Psoas muscle (tissue), 7 donors: ENCODE measurements at regions not wholly inside any gene's neighbourhood (a gene's known extent, or its start where the extent isn't known, plus 50 kb on each side); places are given as distances from the start of the nearest gene placed in this dataset.

Source experiments
- ATAC-seq, 4 donors: fragments of 200-7000 bp; cut with Tn5 transposase; one replicate each; pipeline ENCODE4 v1.9.1; 2020; ENCODE audit warnings: moderate library complexity in 3 of 4, mild to moderate bottlenecking in 2 of 4
- DNase-seq, 2 donors: peaks; one replicate each; pipeline ENCODE4 v3.0.0-alpha.2; 2020
- H3K27ac ChIP-seq: fragments of 200-600 bp; one replicate; pipeline ENCODE4 v1.8.0; 2022
- H3K27me3 ChIP-seq, 3 donors: fragments of 200-600 bp in 1 of 3; one replicate each; pipeline versions ENCODE4 v1.6.1 to v1.8.0; 2013 to 2022; ENCODE audit warnings: low read length in 2 of 3, mild to moderate bottlenecking in 2 of 3, moderate library complexity in 1 of 3; ENCODE audit not compliant: insufficient read depth in 3 of 3
- H3K36me3 ChIP-seq, 2 donors: fragments of 200-600 bp in 1 of 2; one replicate each; pipeline versions ENCODE4 v1.6.1 to v1.8.0; 2013 to 2022; ENCODE audit warnings: low read depth in 1 of 2, mild to moderate bottlenecking in 1 of 2, moderate library complexity in 1 of 2; ENCODE audit not compliant: insufficient read depth in 1 of 2
- H3K4me1 ChIP-seq: fragments of 200-600 bp; one replicate; pipeline ENCODE4 v1.8.0; 2022
- H3K4me3 ChIP-seq: fragments of 200-600 bp; one replicate; pipeline ENCODE4 v1.8.0; 2022; ENCODE audit warnings: mild to moderate bottlenecking
- H3K9me3 ChIP-seq: fragments of 200-600 bp; one replicate; pipeline ENCODE4 v1.8.0; 2022
- WGBS, 3 donors: extraction: QIAGEN DNeasy Blood & Tissue Kit; methylation state at CpG; one replicate each; pipeline versions ENCODE4 v1.1.6 to v1.1.7; 2013; 5-methylcytosine and 5-hydroxymethylcytosine counted together
- intact Hi-C, 2 donors: fragments of 100-400 bp; cut with DNase I; formaldehyde crosslinking; loops; one replicate each; pipeline versions ENCODE4 v1.11.0 to v1.14.2; 2022
- TF ChIP-seq, protein P1 (sequence below): fragments of 200-600 bp; IDR thresholded peaks from one replicate; pipeline ENCODE4 v1.8.0; 2022; ENCODE audit warnings: antibody characterized with exemption
- donor health status: healthy with polysubstance abuse.
- donor health status: DM: no; HTN: no; CAD: no; lungs with moderate emphysema.
- donor health status: Bipolar disorder and iron deficiency.
- donor health status: healthy.
- donor health status: DM: yes; HTN: yes; CAD: no.
- donor health status: DM: no; HTN: no; CAD: no.
- donor health status: DM: yes; HTN: yes; CAD: no.

GRCh38 chr13:105343134-105343806 is 1192.2 kb downstream of the EFNB2 start:
- no peak overlapping the region for H3K27ac ChIP-seq
- H3K4me3 ChIP-seq = no peak overlapping the region
- H3K9me3 ChIP-seq = no peaks in the 10 kb centered on the region
- intact Hi-C loops = no loop called here
- H3K36me3 ChIP-seq = no peaks in the 10 kb centered on the region
- peaks cover 0 to 3% (median 1%) of the 10 kb centered on the region in 3 donors for H3K27me3 ChIP-seq
- TF ChIP-seq, protein P1, sequence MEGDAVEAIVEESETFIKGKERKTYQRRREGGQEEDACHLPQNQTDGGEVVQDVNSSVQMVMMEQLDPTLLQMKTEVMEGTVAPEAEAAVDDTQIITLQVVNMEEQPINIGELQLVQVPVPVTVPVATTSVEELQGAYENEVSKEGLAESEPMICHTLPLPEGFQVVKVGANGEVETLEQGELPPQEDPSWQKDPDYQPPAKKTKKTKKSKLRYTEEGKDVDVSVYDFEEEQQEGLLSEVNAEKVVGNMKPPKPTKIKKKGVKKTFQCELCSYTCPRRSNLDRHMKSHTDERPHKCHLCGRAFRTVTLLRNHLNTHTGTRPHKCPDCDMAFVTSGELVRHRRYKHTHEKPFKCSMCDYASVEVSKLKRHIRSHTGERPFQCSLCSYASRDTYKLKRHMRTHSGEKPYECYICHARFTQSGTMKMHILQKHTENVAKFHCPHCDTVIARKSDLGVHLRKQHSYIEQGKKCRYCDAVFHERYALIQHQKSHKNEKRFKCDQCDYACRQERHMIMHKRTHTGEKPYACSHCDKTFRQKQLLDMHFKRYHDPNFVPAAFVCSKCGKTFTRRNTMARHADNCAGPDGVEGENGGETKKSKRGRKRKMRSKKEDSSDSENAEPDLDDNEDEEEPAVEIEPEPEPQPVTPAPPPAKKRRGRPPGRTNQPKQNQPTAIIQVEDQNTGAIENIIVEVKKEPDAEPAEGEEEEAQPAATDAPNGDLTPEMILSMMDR = no peak
- no peaks in the 10 kb centered on the region for H3K4me1 ChIP-seq
- DNase-seq (no peak), ATAC-seq (no peak)
- WGBS, 3 donors = 64 to 73% (median 71%) methylated on average over 4 of the region's 4 CpGs

DNA sequence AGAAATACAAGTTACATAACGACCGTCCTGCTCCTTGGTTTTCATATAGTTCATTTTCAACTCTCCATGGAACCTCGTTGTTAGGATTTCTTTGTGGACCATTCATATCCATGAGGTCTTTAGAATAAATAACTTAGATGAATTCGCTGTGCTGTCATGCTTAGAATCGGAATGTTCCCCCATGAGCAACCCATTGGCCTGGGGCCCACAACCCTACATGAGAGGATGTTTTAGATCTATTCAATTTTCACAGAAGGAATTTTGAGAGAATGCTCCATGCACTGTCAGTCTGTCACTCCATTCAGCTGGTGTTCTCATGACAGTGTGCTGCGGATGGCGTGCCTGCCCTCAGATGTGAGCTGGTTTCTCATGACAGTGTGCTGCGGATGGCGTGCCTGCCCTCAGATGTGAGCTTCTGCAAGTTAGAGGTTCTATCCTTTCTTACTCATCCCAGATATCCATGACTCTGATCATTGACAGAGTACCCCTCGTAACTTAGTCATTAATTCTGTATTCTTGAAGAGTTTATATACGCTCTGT is 1193.1 kb downstream of the EFNB2 start:
- intact Hi-C loops = no loop called here
- H3K27me3 ChIP-seq = peaks cover 0 to 3% (median 1%) of the 10 kb centered on the region in 3 donors
- ATAC-seq (no peak), DNase-seq (no peak)
- H3K4me1 ChIP-seq = no peaks in the 10 kb centered on the region
- no peaks in the 10 kb centered on the region for H3K9me3 ChIP-seq
- H3K27ac ChIP-seq = no peak overlapping the region
- no peaks in the 10 kb centered on the region for H3K36me3 ChIP-seq
- WGBS, 3 donors = 85 to 90% (median 88%) methylated on average over 11 of the region's 11 CpGs
- H3K4me3 ChIP-seq = no peak overlapping the region
- TF ChIP-seq, protein P1 = no peak

DNA sequence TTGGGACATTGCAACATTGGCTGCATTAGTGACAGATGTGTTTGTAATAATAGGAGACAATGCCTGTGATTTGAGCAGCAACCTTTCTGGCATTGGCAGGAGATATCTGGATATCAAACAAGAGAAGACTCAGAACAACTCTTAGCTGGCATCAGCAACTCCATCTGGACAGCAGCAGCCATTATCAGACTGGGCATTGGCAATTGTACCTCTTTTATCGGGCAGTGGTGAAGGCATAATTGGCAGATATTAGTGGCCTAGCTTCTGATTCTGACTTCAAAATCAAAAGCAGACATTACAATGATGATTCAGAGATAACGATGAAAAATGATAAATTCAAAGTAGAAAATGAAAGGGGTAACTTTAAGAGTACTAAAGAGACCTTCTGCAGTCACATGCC is 1193.7 kb downstream of the EFNB2 start:
- Histone ChIP-seq H3K36me3 (no peaks in the 10 kb centered on the region), H3K9me3 (no peaks in the 10 kb centered on the region), H3K27ac (no peak overlapping the region), H3K4me3 (no peak overlapping the region), H3K4me1 (no peaks in the 10 kb centered on the region), H3K27me3 (peaks cover 0 to 3% (median 1%) of the 10 kb centered on the region in 3 donors)
- DNase-seq (no peak), ATAC-seq (no peak)
- intact Hi-C loops = no loop called here
- TF ChIP-seq, protein P1 = no peak
- WGBS, 3 donors = 80 to 86% (median 84%) methylated on average over 2 of the region's 2 CpGs

- Histone ChIP-seq H3K4me1 (no peaks in the 10 kb centered on the region), H3K9me3 (no peaks in the 10 kb centered on the region), H3K4me3 (no peak overlapping the region), H3K27me3 (peaks cover 0 to 3% (median 1%) of the 10 kb centered on the region in 3 donors), H3K36me3 (no peaks in the 10 kb centered on the region), H3K27ac (no peak overlapping the region)
- ATAC-seq (no peak), DNase-seq (no peak)
- intact Hi-C loops = no loop called here
- WGBS, 3 donors = 67 to 97% (median 86%) methylated on average over 3 of the region's 3 CpGs
- TF ChIP-seq, protein P1 = no peak
Measured at GRCh38 chr13:105341256-105341655, 1194.2 kb downstream of the EFNB2 start.
